Vagina (tissue), 2 donors: ENCODE measurements at regions not wholly inside any gene's neighbourhood (a gene's known extent, or its start where the extent isn't known, plus 50 kb on each side); places are given as distances from the start of the nearest gene placed in this dataset.

Source experiments
- POLR2A ChIP-seq, 2 donors: fragments of 450-650 bp; IDR thresholded peaks; one replicate each; pipeline ENCODE4 v1.6.1; 2017; ENCODE audit warnings: antibody characterized with exemption in 2 of 2, mild to moderate bottlenecking in 2 of 2, moderate library complexity in 2 of 2
- POLR2AphosphoS5 ChIP-seq, 2 donors: sonication (generic); formaldehyde crosslinking; IDR thresholded peaks; one replicate each; pipeline ENCODE4 v1.9.0; 2017; ENCODE audit warnings: antibody characterized with exemption in 2 of 2, mild to moderate bottlenecking in 2 of 2, low read depth in 1 of 2; ENCODE audit not compliant: insufficient read depth in 1 of 2
- TF ChIP-seq, protein P1 (sequence below), 3 experiments: fragments of 450-650 bp in 2 of 3; fragments of 200-600 bp in 1 of 3; sonication (generic) in 1 of 3; IDR thresholded peaks; one replicate each; pipeline ENCODE4 v1.5.1; 2017 to 2019; ENCODE audit warnings: antibody characterized with exemption in 3 of 3, mild to moderate bottlenecking in 2 of 3, moderate library complexity in 2 of 3

DNA sequence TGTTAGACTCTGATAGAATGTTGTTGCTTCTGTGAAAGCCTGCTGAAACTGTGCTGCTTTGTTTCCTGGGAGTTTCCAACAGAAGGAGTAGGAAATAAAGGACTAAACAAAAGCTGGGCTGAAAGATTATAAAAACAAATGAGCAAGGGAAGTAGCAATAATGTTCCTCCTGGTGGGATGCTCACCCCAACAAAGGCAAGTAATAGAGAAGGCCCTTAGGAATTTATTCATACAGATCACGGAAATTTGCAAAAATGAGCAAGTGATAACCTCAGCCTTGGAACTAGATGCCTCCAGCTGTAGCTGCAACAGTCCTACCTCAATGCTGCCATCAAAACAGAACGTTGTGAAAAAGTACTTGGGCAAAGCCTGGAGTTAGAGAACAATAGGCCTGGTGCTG, 1248.0 kb upstream of the C9orf72 start:
- TF ChIP-seq POLR2A (IDR thresholded peaks at IDR 0.05) (no peak), POLR2AphosphoS5 (IDR thresholded peaks at IDR 0.05; ENCODE audit: insufficient read depth in 1 of 2, low read depth in 1 of 2) (no peak)
- TF ChIP-seq, protein P1, sequence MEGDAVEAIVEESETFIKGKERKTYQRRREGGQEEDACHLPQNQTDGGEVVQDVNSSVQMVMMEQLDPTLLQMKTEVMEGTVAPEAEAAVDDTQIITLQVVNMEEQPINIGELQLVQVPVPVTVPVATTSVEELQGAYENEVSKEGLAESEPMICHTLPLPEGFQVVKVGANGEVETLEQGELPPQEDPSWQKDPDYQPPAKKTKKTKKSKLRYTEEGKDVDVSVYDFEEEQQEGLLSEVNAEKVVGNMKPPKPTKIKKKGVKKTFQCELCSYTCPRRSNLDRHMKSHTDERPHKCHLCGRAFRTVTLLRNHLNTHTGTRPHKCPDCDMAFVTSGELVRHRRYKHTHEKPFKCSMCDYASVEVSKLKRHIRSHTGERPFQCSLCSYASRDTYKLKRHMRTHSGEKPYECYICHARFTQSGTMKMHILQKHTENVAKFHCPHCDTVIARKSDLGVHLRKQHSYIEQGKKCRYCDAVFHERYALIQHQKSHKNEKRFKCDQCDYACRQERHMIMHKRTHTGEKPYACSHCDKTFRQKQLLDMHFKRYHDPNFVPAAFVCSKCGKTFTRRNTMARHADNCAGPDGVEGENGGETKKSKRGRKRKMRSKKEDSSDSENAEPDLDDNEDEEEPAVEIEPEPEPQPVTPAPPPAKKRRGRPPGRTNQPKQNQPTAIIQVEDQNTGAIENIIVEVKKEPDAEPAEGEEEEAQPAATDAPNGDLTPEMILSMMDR (IDR thresholded peaks at IDR 0.05) = no peak
